H1 (cell line): ENCODE measurements at regions not wholly inside any gene's neighbourhood (a gene's known extent, or its start where the extent isn't known, plus 50 kb on each side); places are given as distances from the start of the nearest gene placed in this dataset.

ENCODE experiments used
- CTCF ChIA-PET: fragments of 300-600 bp; sonication (Branson Sonifier 250); formaldehyde crosslinking; loops from one replicate; lab custom pipeline; 2021; ENCODE audit not compliant: partially characterized antibody; lab: Charles Lee
- POLR2A ChIA-PET: fragments of 300-600 bp; sonication (Branson Sonifier 250); formaldehyde crosslinking; loops from one replicate; lab custom pipeline; 2021; ENCODE audit warnings: inconsistent platforms; ENCODE audit not compliant: partially characterized antibody; lab: Charles Lee
- DNase-seq, 2 experiments: peaks; one replicate each; pipeline versions ENCODE4 v3.0.0 to v3.0.0-alpha.2; 2010 to 2022; ENCODE audit warnings: low spot score in 2 of 2, low read depth in 1 of 2, mixed read lengths in 1 of 2
- FAIRE-seq: peaks from 2 replicates; lab custom pipeline; 2011; peaks lifted over from hg19 to GRCh38; lab: Jason Lieb, UNC
- H2AFZ ChIP-seq: 2 replicates; pipeline ENCODE4 v1.8.1; 2012; ENCODE audit warnings: low read length, inconsistent platforms
- H2AK5ac ChIP-seq: 2 replicates; pipeline ENCODE4 v1.6.1; 2013; ENCODE audit warnings: low read depth, low read length
- H2BK120ac ChIP-seq: replicated peaks from 2 replicates; pipeline ENCODE3; 2013; ENCODE audit warnings: low read depth, low read length, inconsistent platforms
- H2BK12ac ChIP-seq: 2 replicates; pipeline ENCODE4 v1.6.1; 2013; ENCODE audit warnings: low read depth, low read length
- H2BK15ac ChIP-seq: 2 replicates; pipeline ENCODE4 v1.6.1; 2013; ENCODE audit warnings: low read length
- H2BK20ac ChIP-seq: 2 replicates; pipeline ENCODE4 v1.6.1; 2013; ENCODE audit warnings: low read length
- H2BK5ac ChIP-seq: 2 replicates; pipeline ENCODE4 v1.6.1; 2013; ENCODE audit warnings: low read depth, low read length
- H3K14ac ChIP-seq: 2 replicates; pipeline ENCODE4 v1.6.1; 2013; ENCODE audit warnings: inconsistent platforms; ENCODE audit not compliant: insufficient read length
- H3K18ac ChIP-seq: 2 replicates; pipeline ENCODE4 v1.6.1; 2013; ENCODE audit warnings: low read length; ENCODE audit errors: extremely low read depth
- H3K23ac ChIP-seq: 2 replicates; pipeline ENCODE4 v1.6.1; 2013; ENCODE audit warnings: inconsistent platforms; ENCODE audit not compliant: insufficient read length
- H3K23me2 ChIP-seq: 2 replicates; pipeline ENCODE4 v1.6.1; 2013; ENCODE audit warnings: low read depth, low read length
- H3K27ac ChIP-seq: 2 replicates; pipeline ENCODE4 v1.6.1; 2011; ENCODE audit warnings: low read depth, low read length, inconsistent platforms
- H3K27me3 ChIP-seq, 4 experiments: replicated peaks in 1 of 4; 1 replicate in 1 of 4; 2 replicates in 3 of 4; pipeline versions ENCODE4 v1.6.1 to v1.8.1; 2011 to 2013; ENCODE audit warnings: low read length in 3 of 4, mild to moderate bottlenecking in 3 of 4, inconsistent platforms in 2 of 4, mixed read lengths in 2 of 4, moderate library complexity in 1 of 4; ENCODE audit not compliant: control insufficient read depth in 3 of 4, insufficient read depth in 3 of 4; ENCODE audit errors: extremely low read depth in 1 of 4
- H3K36me3 ChIP-seq, 4 experiments: 2 replicates each; pipeline versions ENCODE4 v1.6.1 to v1.8.1; 2011 to 2013; ENCODE audit warnings: mild to moderate bottlenecking in 4 of 4, low read length in 3 of 4, moderate library complexity in 2 of 4, control low read depth in 1 of 4, inconsistent platforms in 1 of 4; ENCODE audit not compliant: insufficient read depth in 4 of 4, control insufficient read depth in 2 of 4
- H3K4ac ChIP-seq: replicated peaks from 2 replicates; pipeline ENCODE3; 2013; ENCODE audit warnings: low read length, low read depth, mixed read lengths, inconsistent platforms; ENCODE audit not compliant: insufficient read length
- H3K4me1 ChIP-seq, 4 experiments: replicated peaks in 1 of 4; 1 replicate in 1 of 4; 2 replicates in 3 of 4; pipeline versions ENCODE4 v1.6.1 to v1.8.1; 2011 to 2013; ENCODE audit warnings: low read length in 3 of 4, inconsistent platforms in 2 of 4, mixed read lengths in 1 of 4; ENCODE audit not compliant: insufficient read depth in 4 of 4, control insufficient read depth in 3 of 4
- H3K4me2 ChIP-seq, 2 experiments: 2 replicates each; pipeline versions ENCODE4 v1.6.1 to v1.8.1; 2011 to 2013; ENCODE audit warnings: low read depth in 2 of 2, low read length in 2 of 2, control low read depth in 1 of 2, inconsistent platforms in 1 of 2, mild to moderate bottlenecking in 1 of 2; ENCODE audit not compliant: insufficient read depth in 1 of 2
- H3K4me3 ChIP-seq, 4 experiments: fragments of 200-600, 300-600 bp in 1 of 4; sonication (generic), shearing (Covaris generic), sonication (Bioruptor Twin) in 1 of 4; 2 replicates each; pipeline versions ENCODE4 v1.5.1 to v1.8.1; 2011 to 2016; ENCODE audit warnings: low read length in 4 of 4, low read depth in 3 of 4, control low read depth in 2 of 4, inconsistent platforms in 2 of 4, mild to moderate bottlenecking in 2 of 4, mixed read lengths in 1 of 4, moderate library complexity in 1 of 4; ENCODE audit not compliant: insufficient read depth in 2 of 4; ENCODE audit errors: extremely low read depth in 1 of 4
- H3K56ac ChIP-seq: replicated peaks from 2 replicates; pipeline ENCODE3; 2013; ENCODE audit warnings: low read depth, mild to moderate bottlenecking, mixed read lengths, low read length, inconsistent platforms; ENCODE audit not compliant: insufficient read length
- H3K79me1 ChIP-seq: 2 replicates; pipeline ENCODE4 v1.6.1; 2013; ENCODE audit warnings: low read depth, low read length, control low read depth
- H3K79me2 ChIP-seq, 2 experiments: 2 replicates each; pipeline versions ENCODE4 v1.6.1 to v1.8.1; 2012 to 2013; ENCODE audit warnings: low read length in 2 of 2, mild to moderate bottlenecking in 2 of 2, inconsistent platforms in 1 of 2; ENCODE audit not compliant: insufficient read depth in 2 of 2, control insufficient read depth in 1 of 2
- H3K9ac ChIP-seq, 4 experiments: replicated peaks in 1 of 4; 1 replicate in 1 of 4; 2 replicates in 3 of 4; pipeline versions ENCODE4 v1.6.1 to v1.8.1; 2011 to 2013; ENCODE audit warnings: low read depth in 3 of 4, low read length in 3 of 4, control low read depth in 2 of 4, mild to moderate bottlenecking in 2 of 4, moderate library complexity in 2 of 4, inconsistent platforms in 1 of 4; ENCODE audit errors: extremely low read depth in 1 of 4
- H3K9me3 ChIP-seq, 2 experiments: 2 replicates each; pipeline versions ENCODE4 v1.6.1 to v1.8.1; 2012 to 2013; ENCODE audit warnings: mild to moderate bottlenecking in 2 of 2, moderate library complexity in 2 of 2, control low read depth in 1 of 2, inconsistent platforms in 1 of 2, low read depth in 1 of 2, low read length in 1 of 2, mixed read lengths in 1 of 2; ENCODE audit not compliant: insufficient read depth in 2 of 2
- H4K20me1 ChIP-seq, 2 experiments: replicated peaks in 1 of 2; 2 replicates each; pipeline versions ENCODE3 to v1.8.1; 2011 to 2013; ENCODE audit warnings: inconsistent platforms in 2 of 2, low read length in 2 of 2, mild to moderate bottlenecking in 1 of 2; ENCODE audit not compliant: insufficient read depth in 2 of 2, control insufficient read depth in 1 of 2
- H4K5ac ChIP-seq: 2 replicates; pipeline ENCODE4 v1.6.1; 2013; ENCODE audit warnings: low read length, low read depth, mixed read lengths, inconsistent platforms; ENCODE audit not compliant: insufficient read length
- H4K8ac ChIP-seq: 2 replicates; pipeline ENCODE4 v1.8.0; 2013; ENCODE audit warnings: mild to moderate bottlenecking, moderate library complexity, low read length, inconsistent platforms; ENCODE audit not compliant: insufficient read depth; ENCODE audit errors: extremely low read depth
- H4K91ac ChIP-seq: replicated peaks from 2 replicates; pipeline ENCODE3; 2013; ENCODE audit warnings: low read length, mixed read lengths, inconsistent platforms; ENCODE audit not compliant: insufficient read length
- BCL11A ChIP-seq, 2 experiments: IDR thresholded peaks; one replicate each; pipeline ENCODE4 v1.6.1; 2011; ENCODE audit warnings: low read depth in 2 of 2, low read length in 2 of 2, mild to moderate bottlenecking in 2 of 2
- CBX5 ChIP-seq: fragments of 300-800, 300-1000 bp; sonication (generic); IDR thresholded peaks from 2 replicates; pipeline ENCODE4 v1.7.1; 2016; ENCODE audit warnings: antibody characterized with exemption, low read length, low read depth
- E2F6 ChIP-seq: IDR thresholded peaks from 2 replicates; pipeline ENCODE4 v1.6.1; 2012; ENCODE audit warnings: inconsistent platforms
- EGR1 ChIP-seq: IDR thresholded peaks from 2 replicates; pipeline ENCODE4 v1.6.1; 2011; ENCODE audit warnings: low read depth, low read length, borderline replicate concordance
- POLR2AphosphoS5 ChIP-seq: IDR thresholded peaks from 2 replicates; pipeline ENCODE4 v1.6.1; 2011; ENCODE audit warnings: low read depth, low read length
- RNF2 ChIP-seq: fragments of 200-900, 300-1000 bp; sonication (generic); IDR thresholded peaks from 2 replicates; pipeline ENCODE4 v1.7.1; 2016; ENCODE audit warnings: borderline replicate concordance, low read depth, mild to moderate bottlenecking, antibody characterized with exemption, low read length; ENCODE audit not compliant: poor library complexity, severe bottlenecking; ENCODE audit errors: missing control alignments
- RXRA ChIP-seq: IDR thresholded peaks from 2 replicates; pipeline ENCODE4 v1.6.1; 2011; ENCODE audit warnings: low read depth, mild to moderate bottlenecking, low read length, moderate library complexity; ENCODE audit not compliant: insufficient read depth
- SIX5 ChIP-seq: IDR thresholded peaks from 2 replicates; pipeline ENCODE4 v1.6.1; 2011; ENCODE audit warnings: mild to moderate bottlenecking, low read depth, low read length
- WGBS, 2 experiments: shearing (Covaris generic) in 1 of 2; methylation state at CpG; one replicate each; pipeline versions ENCODE4 v1.1.6 to v1.1.7; 2013 to 2015; ENCODE audit warnings: low lambda C conversion rate in 2 of 2, mixed read lengths in 2 of 2, inconsistent platforms in 1 of 2, low coverage in 1 of 2, missing lambda C conversion rate in 1 of 2; ENCODE audit not compliant: insufficient replicate concordance in 2 of 2, insufficient coverage in 1 of 2, insufficient read length in 1 of 2; ENCODE audit errors: extremely low coverage in 1 of 2, missing lambda C conversion rate in 1 of 2; 5-methylcytosine and 5-hydroxymethylcytosine counted together

GRCh38 chr7:106802589-106802988 is 62.5 kb upstream of the PIK3CG start:
- Histone ChIP-seq H3K14ac (no peak overlapping the region), H2BK120ac (no peak overlapping the region), H3K79me2 (no peaks in the 10 kb centered on the region), H2AFZ (no peak overlapping the region), H4K91ac (no peak overlapping the region), H4K8ac (no peak overlapping the region), H3K4me1 (peaks cover 0 to 3% (median 1%) of the 10 kb centered on the region in 4 experiments; a peak in 3 of 7 replicates), H3K18ac (no peak overlapping the region), H2BK15ac (no peak overlapping the region), H3K27ac (no peak overlapping the region), H2AK5ac (no peak overlapping the region), H2BK12ac (no peak overlapping the region), H3K4ac (no peak overlapping the region), H3K23me2 (no peaks in the 10 kb centered on the region), H3K56ac (no peak overlapping the region), H4K5ac (no peak overlapping the region), H2BK5ac (no peak overlapping the region), H4K20me1 (no peaks in the 10 kb centered on the region), H3K9ac (no peak overlapping the region), H3K4me3 (no peak overlapping the region), H3K79me1 (no peaks in the 10 kb centered on the region), H2BK20ac (no peak overlapping the region), H3K23ac (no peak overlapping the region), H3K27me3 (no peaks in the 10 kb centered on the region; a peak in 1 of 7 replicates), H3K9me3 (peaks cover 4 to 7% of the 10 kb centered on the region in 2 experiments; a peak in 3 of 4 replicates), H3K36me3 (no peaks in the 10 kb centered on the region), H3K4me2 (no peak overlapping the region)
- FAIRE-seq = no peak
- CTCF ChIA-PET = interaction anchor here (0.8 to 2.2 kb wide), 5 partner anchors 8 to 128 kb away, joined by 3 to 8 read pairs (median 4); no protein-coding TSS in a partner anchor
- WGBS, 2 experiments = 93% methylated on average over 2 of the region's 2 CpGs; no CpG with 5 or more reads in 1 of the 2 experiments
- DNase-seq = no peak
- TF ChIP-seq RNF2 = no peak
- no peak for TF ChIP-seq BCL11A (IDR thresholded peaks at IDR 0.05; ENCODE audit: low read depth in 2 of 2, low read length in 2 of 2)
- no peak for TF ChIP-seq SIX5
- no peak for TF ChIP-seq EGR1
- TF ChIP-seq POLR2AphosphoS5 = no peak
- TF ChIP-seq E2F6 = no peak
- TF ChIP-seq CBX5 = no peak
- TF ChIP-seq RXRA = no peak
- POLR2A ChIA-PET = interaction anchor here (0.6 kb wide), 1 partner anchor 14 kb away, joined by 3 read pairs; no protein-coding TSS in a partner anchor
